ENCODE measurements at regions not wholly inside any gene's neighbourhood (a gene's known extent, or its start where the extent isn't known, plus 50 kb on each side); places are given as distances from the start of the nearest gene placed in this dataset.

DNA sequence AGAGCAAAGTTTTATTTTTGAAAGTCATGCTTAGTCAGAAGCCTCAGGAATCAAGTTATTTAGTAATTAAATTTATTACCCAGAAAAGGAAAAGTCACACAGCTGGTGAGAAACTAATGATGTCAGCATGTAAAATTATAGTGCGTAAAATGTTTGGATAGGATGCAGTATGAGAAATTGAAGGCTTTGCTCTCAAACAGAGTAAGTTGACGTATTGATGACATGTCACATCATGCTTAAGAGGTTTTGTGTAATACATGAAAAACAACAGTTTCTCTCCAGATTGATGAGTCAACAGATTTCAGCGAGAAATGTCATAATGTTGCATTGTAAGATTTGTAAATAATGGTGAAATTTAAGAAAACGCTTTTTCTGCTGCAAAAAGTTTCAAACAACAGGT is 769.8 kb downstream of the METTL15 start:
- Histone ChIP-seq H3K27me3 (ENCODE audit: control insufficient read depth, low read length) (no peaks in the 10 kb centered on the region), H3K9me3 (ENCODE audit: control insufficient read depth, insufficient read depth, low read length) (no peaks in the 10 kb centered on the region), H3K79me2 (ENCODE audit: control insufficient read depth, low read length) (no peaks in the 10 kb centered on the region), H4K20me1 (ENCODE audit: control insufficient read depth, insufficient read depth, low read depth, low read length) (no peaks in the 10 kb centered on the region), H3K4me1 (ENCODE audit: control insufficient read depth, low read length) (no peaks in the 10 kb centered on the region), H3K9me2 (replicated peaks; ENCODE audit: control insufficient read depth, low read length) (no peaks in the 10 kb centered on the region), H3K27ac (ENCODE audit: low read depth, low read length) (no peak overlapping the region), H3K4me3 (ENCODE audit: low read length) (no peak overlapping the region), H3K4me2 (ENCODE audit: low read length) (no peak overlapping the region), H3F3A (ENCODE audit: control insufficient read depth, insufficient read depth) (no peaks in the 10 kb centered on the region), H3K36me3 (ENCODE audit: control insufficient read depth, low read length) (no peaks in the 10 kb centered on the region)
- TF ChIP-seq EZH2phosphoT487 (IDR thresholded peaks at IDR 0.05; ENCODE audit: borderline replicate concordance, low read length) = no peak
- TF ChIP-seq, protein P1, sequence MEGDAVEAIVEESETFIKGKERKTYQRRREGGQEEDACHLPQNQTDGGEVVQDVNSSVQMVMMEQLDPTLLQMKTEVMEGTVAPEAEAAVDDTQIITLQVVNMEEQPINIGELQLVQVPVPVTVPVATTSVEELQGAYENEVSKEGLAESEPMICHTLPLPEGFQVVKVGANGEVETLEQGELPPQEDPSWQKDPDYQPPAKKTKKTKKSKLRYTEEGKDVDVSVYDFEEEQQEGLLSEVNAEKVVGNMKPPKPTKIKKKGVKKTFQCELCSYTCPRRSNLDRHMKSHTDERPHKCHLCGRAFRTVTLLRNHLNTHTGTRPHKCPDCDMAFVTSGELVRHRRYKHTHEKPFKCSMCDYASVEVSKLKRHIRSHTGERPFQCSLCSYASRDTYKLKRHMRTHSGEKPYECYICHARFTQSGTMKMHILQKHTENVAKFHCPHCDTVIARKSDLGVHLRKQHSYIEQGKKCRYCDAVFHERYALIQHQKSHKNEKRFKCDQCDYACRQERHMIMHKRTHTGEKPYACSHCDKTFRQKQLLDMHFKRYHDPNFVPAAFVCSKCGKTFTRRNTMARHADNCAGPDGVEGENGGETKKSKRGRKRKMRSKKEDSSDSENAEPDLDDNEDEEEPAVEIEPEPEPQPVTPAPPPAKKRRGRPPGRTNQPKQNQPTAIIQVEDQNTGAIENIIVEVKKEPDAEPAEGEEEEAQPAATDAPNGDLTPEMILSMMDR (IDR thresholded peaks at IDR 0.05; ENCODE audit: low read depth, low read length, poor library complexity, severe bottlenecking) = no peak

DNA sequence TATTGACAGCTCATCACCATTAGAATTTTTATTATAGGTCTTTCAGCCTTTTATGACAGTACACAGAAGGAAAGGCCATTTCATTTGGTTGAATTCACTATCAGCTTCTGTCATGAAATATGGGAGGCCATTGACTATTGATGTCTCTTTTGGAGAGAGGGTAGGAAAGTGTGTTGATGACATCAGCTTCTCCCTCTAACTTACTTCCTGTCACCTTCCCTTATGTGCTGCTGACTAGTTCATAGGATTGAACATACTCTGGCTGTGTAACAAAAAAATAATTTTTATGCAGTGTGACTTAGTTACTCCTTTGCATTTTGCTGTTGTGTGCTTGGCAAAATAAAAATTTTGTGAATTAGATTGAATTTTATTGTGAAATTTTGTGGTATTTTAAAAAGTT is 769.2 kb downstream of the METTL15 start:
- Histone ChIP-seq H3K79me2 (ENCODE audit: control insufficient read depth, low read length) (no peaks in the 10 kb centered on the region), H3K27me3 (ENCODE audit: control insufficient read depth, low read length) (no peaks in the 10 kb centered on the region), H3F3A (ENCODE audit: control insufficient read depth, insufficient read depth) (no peaks in the 10 kb centered on the region), H3K27ac (ENCODE audit: low read depth, low read length) (no peak overlapping the region), H3K36me3 (ENCODE audit: control insufficient read depth, low read length) (no peaks in the 10 kb centered on the region), H3K9me2 (replicated peaks; ENCODE audit: control insufficient read depth, low read length) (no peaks in the 10 kb centered on the region), H3K4me3 (ENCODE audit: low read length) (no peak overlapping the region), H3K4me1 (ENCODE audit: control insufficient read depth, low read length) (no peaks in the 10 kb centered on the region), H3K9me3 (ENCODE audit: control insufficient read depth, insufficient read depth, low read length) (no peaks in the 10 kb centered on the region), H3K4me2 (ENCODE audit: low read length) (no peak overlapping the region), H4K20me1 (ENCODE audit: control insufficient read depth, insufficient read depth, low read depth, low read length) (no peaks in the 10 kb centered on the region)
- TF ChIP-seq, protein P1 (IDR thresholded peaks at IDR 0.05; ENCODE audit: low read depth, low read length, poor library complexity, severe bottlenecking) = no peak
- no peak for TF ChIP-seq EZH2phosphoT487 (IDR thresholded peaks at IDR 0.05; ENCODE audit: borderline replicate concordance, low read length)

DNA sequence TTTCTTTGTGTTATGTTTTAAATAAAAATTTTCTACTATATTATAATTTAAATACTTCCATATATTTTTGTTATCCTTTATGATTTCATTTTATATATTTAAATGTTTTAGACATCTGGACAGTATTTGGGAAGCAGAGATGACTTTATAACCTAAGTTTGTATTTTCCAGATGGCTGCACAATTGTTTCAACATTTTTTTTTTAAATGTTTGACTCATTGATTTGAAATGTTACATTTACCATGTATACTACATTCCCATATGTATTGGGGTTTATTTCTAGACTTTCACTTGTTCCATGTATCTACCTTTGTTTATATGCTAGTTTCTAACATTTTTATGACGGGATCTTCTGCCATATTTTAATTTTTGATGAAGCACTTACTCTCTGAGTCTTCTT is 766.5 kb downstream of the METTL15 start:
- Histone ChIP-seq H3K27me3 (ENCODE audit: control insufficient read depth, low read length) (no peaks in the 10 kb centered on the region), H3K4me3 (ENCODE audit: low read length) (no peak overlapping the region), H3K36me3 (ENCODE audit: control insufficient read depth, low read length) (no peaks in the 10 kb centered on the region), H3K4me2 (ENCODE audit: low read length) (no peak overlapping the region), H3K4me1 (ENCODE audit: control insufficient read depth, low read length) (no peaks in the 10 kb centered on the region), H3K9me3 (ENCODE audit: control insufficient read depth, insufficient read depth, low read length) (no peaks in the 10 kb centered on the region), H3F3A (ENCODE audit: control insufficient read depth, insufficient read depth) (no peaks in the 10 kb centered on the region), H3K27ac (ENCODE audit: low read depth, low read length) (no peak overlapping the region), H3K9me2 (replicated peaks; ENCODE audit: control insufficient read depth, low read length) (no peaks in the 10 kb centered on the region), H4K20me1 (ENCODE audit: control insufficient read depth, insufficient read depth, low read depth, low read length) (no peaks in the 10 kb centered on the region), H3K79me2 (ENCODE audit: control insufficient read depth, low read length) (no peaks in the 10 kb centered on the region)
- no peak for TF ChIP-seq EZH2phosphoT487 (IDR thresholded peaks at IDR 0.05; ENCODE audit: borderline replicate concordance, low read length)
- TF ChIP-seq, protein P1 (IDR thresholded peaks at IDR 0.05; ENCODE audit: low read depth, low read length, poor library complexity, severe bottlenecking) = no peak

DNA sequence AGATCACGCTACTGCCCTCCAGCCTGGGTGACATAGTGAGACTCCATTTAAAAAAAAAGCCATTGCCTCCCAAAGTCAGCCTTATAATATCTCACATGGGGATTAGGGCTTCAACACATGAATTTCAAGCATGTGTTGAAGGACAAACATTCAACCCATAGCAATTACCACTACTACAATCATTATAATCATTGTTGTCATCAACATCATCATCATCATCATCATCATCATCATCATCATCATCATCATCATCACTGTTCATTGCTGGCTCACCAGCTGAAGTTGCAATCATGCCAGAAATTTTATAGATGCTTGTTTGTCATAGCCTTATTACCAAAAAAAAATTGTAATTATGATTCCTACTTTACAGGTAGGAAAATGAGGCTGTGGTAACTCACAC is 762.9 kb downstream of the METTL15 start:
- no peaks in the 10 kb centered on the region for H3K4me1 ChIP-seq (ENCODE audit: control insufficient read depth, low read length)
- no peaks in the 10 kb centered on the region for H3K9me2 ChIP-seq (replicated peaks; ENCODE audit: control insufficient read depth, low read length)
- no peaks in the 10 kb centered on the region for H3K9me3 ChIP-seq (ENCODE audit: control insufficient read depth, insufficient read depth, low read length)
- H3F3A ChIP-seq (ENCODE audit: control insufficient read depth, insufficient read depth) = no peaks in the 10 kb centered on the region
- H3K27ac ChIP-seq (ENCODE audit: low read depth, low read length) = no peak overlapping the region
- H4K20me1 ChIP-seq (ENCODE audit: control insufficient read depth, insufficient read depth, low read depth, low read length) = no peaks in the 10 kb centered on the region
- H3K79me2 ChIP-seq (ENCODE audit: control insufficient read depth, low read length) = no peaks in the 10 kb centered on the region
- no peak overlapping the region for H3K4me2 ChIP-seq (ENCODE audit: low read length)
- no peaks in the 10 kb centered on the region for H3K36me3 ChIP-seq (ENCODE audit: control insufficient read depth, low read length)
- TF ChIP-seq, protein P1 (IDR thresholded peaks at IDR 0.05; ENCODE audit: low read depth, low read length, poor library complexity, severe bottlenecking) = no peak
- TF ChIP-seq EZH2phosphoT487 (IDR thresholded peaks at IDR 0.05; ENCODE audit: borderline replicate concordance, low read length) = no peak
- no peak overlapping the region for H3K4me3 ChIP-seq (ENCODE audit: low read length)
- H3K27me3 ChIP-seq (ENCODE audit: control insufficient read depth, low read length) = no peaks in the 10 kb centered on the region

Data from DOHH2 (cell line).